SK-N-SH (cell line): ENCODE measurements at regions not wholly inside any gene's neighbourhood (a gene's known extent, or its start where the extent isn't known, plus 50 kb on each side); places are given as distances from the start of the nearest gene placed in this dataset.

Source experiments
- CHD2 ChIP-seq: fragments of 150-350 bp; IDR thresholded peaks from 2 replicates; pipeline ENCODE4 v1.6.1; 2018; ENCODE audit warnings: low read length; ENCODE audit not compliant: partially characterized antibody
- GABPA ChIP-seq: IDR thresholded peaks from 2 replicates; pipeline ENCODE4 v1.4.0; 2012; ENCODE audit warnings: low read depth, mild to moderate bottlenecking
- GATA2 ChIP-seq: sonication (generic); formaldehyde crosslinking; IDR thresholded peaks from 2 replicates; pipeline ENCODE4 v1.5.0; 2020; ENCODE audit warnings: mild to moderate bottlenecking, missing genetic modification reagents
- JUND ChIP-seq: IDR thresholded peaks from 2 replicates; pipeline ENCODE4 v1.4.0; 2012
- NFIC ChIP-seq: IDR thresholded peaks from 2 replicates; pipeline ENCODE4 v1.4.0; 2012; ENCODE audit warnings: borderline replicate concordance
- POLR2AphosphoS5 ChIP-seq: IDR thresholded peaks from 2 replicates; pipeline ENCODE4 v1.6.1; 2012; ENCODE audit warnings: low read depth, low read length
- RAD21 ChIP-seq: IDR thresholded peaks from 2 replicates; pipeline ENCODE4 v1.6.1; 2012; ENCODE audit warnings: mild to moderate bottlenecking, low read length
- SIN3A ChIP-seq: IDR thresholded peaks from 2 replicates; pipeline ENCODE4 v1.6.1; 2012; ENCODE audit warnings: low read depth, mild to moderate bottlenecking, low read length, moderate library complexity, borderline replicate concordance
- TCF12 ChIP-seq: IDR thresholded peaks from 2 replicates; pipeline ENCODE4 v1.4.0; 2012
- TF ChIP-seq, protein P1 (sequence below): fragments of 200-600 bp; sonication (generic); IDR thresholded peaks from 2 replicates; pipeline ENCODE4 v1.6.1; 2017; ENCODE audit warnings: antibody characterized with exemption, mild to moderate bottlenecking, moderate library complexity
- TF ChIP-seq, protein P2 (sequence below): IDR thresholded peaks from 2 replicates; pipeline ENCODE4 v1.4.0; 2012; ENCODE audit warnings: low read depth, borderline replicate concordance
- TF ChIP-seq, protein P3 (sequence below): IDR thresholded peaks from 2 replicates; pipeline ENCODE4 v1.6.1; 2012; ENCODE audit warnings: mild to moderate bottlenecking, low read depth, low read length, moderate library complexity

DNA sequence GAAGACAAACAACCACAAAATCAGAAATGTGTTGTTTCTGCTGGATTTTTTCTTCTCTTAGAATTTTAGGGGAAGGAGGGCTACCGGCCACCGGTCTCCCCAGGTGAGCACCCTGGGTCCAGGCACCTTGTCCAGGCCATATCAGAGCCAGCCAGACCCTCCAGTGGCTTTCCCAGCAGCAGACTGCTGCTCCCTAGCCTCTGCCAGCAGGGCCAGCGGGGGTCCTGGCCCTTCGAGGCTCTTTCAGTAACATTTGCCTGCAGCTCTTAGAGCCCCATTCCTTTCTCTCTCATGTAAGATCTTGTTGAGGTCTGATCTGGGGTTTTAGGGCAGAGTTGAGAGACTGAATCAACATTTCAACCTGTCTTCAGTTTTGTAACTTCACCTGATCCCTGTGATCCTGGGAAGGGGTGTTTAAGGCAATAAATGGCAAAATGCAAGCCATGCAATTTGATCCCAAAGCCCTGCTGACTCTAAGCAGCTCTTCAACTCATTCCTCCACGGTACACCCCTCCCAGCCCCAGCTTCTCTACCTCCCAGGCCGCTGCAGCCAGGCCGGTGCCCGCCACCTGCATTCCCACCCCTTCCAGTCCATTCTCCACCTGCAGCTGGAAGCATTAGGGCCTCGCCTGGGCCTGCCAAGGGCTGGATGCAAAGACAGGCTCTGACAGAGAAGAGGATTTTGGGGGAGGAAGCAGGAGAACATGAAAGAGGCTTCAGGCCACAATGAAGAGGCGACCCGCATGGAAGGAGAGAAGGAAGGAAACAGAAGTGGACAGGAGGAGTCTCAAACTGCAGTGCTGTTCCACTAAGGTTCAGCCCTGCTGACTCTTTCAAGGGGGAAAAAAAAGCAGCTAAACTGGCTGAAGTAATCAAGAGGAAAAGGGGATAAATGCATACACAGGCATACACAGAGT lies 113.0 kb upstream of the FGF3 start:
- TF ChIP-seq, protein P1, sequence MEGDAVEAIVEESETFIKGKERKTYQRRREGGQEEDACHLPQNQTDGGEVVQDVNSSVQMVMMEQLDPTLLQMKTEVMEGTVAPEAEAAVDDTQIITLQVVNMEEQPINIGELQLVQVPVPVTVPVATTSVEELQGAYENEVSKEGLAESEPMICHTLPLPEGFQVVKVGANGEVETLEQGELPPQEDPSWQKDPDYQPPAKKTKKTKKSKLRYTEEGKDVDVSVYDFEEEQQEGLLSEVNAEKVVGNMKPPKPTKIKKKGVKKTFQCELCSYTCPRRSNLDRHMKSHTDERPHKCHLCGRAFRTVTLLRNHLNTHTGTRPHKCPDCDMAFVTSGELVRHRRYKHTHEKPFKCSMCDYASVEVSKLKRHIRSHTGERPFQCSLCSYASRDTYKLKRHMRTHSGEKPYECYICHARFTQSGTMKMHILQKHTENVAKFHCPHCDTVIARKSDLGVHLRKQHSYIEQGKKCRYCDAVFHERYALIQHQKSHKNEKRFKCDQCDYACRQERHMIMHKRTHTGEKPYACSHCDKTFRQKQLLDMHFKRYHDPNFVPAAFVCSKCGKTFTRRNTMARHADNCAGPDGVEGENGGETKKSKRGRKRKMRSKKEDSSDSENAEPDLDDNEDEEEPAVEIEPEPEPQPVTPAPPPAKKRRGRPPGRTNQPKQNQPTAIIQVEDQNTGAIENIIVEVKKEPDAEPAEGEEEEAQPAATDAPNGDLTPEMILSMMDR = no peak
- TF ChIP-seq GABPA = no peak
- TF ChIP-seq, protein P2, sequence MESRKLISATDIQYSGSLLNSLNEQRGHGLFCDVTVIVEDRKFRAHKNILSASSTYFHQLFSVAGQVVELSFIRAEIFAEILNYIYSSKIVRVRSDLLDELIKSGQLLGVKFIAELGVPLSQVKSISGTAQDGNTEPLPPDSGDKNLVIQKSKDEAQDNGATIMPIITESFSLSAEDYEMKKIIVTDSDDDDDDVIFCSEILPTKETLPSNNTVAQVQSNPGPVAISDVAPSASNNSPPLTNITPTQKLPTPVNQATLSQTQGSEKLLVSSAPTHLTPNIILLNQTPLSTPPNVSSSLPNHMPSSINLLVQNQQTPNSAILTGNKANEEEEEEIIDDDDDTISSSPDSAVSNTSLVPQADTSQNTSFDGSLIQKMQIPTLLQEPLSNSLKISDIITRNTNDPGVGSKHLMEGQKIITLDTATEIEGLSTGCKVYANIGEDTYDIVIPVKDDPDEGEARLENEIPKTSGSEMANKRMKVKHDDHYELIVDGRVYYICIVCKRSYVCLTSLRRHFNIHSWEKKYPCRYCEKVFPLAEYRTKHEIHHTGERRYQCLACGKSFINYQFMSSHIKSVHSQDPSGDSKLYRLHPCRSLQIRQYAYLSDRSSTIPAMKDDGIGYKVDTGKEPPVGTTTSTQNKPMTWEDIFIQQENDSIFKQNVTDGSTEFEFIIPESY = no peak
- TF ChIP-seq CHD2 = no peak
- TF ChIP-seq, protein P3, sequence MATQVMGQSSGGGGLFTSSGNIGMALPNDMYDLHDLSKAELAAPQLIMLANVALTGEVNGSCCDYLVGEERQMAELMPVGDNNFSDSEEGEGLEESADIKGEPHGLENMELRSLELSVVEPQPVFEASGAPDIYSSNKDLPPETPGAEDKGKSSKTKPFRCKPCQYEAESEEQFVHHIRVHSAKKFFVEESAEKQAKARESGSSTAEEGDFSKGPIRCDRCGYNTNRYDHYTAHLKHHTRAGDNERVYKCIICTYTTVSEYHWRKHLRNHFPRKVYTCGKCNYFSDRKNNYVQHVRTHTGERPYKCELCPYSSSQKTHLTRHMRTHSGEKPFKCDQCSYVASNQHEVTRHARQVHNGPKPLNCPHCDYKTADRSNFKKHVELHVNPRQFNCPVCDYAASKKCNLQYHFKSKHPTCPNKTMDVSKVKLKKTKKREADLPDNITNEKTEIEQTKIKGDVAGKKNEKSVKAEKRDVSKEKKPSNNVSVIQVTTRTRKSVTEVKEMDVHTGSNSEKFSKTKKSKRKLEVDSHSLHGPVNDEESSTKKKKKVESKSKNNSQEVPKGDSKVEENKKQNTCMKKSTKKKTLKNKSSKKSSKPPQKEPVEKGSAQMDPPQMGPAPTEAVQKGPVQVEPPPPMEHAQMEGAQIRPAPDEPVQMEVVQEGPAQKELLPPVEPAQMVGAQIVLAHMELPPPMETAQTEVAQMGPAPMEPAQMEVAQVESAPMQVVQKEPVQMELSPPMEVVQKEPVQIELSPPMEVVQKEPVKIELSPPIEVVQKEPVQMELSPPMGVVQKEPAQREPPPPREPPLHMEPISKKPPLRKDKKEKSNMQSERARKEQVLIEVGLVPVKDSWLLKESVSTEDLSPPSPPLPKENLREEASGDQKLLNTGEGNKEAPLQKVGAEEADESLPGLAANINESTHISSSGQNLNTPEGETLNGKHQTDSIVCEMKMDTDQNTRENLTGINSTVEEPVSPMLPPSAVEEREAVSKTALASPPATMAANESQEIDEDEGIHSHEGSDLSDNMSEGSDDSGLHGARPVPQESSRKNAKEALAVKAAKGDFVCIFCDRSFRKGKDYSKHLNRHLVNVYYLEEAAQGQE = no peak
- TF ChIP-seq NFIC = no peak
- no peak for TF ChIP-seq GATA2 (CRISPR knock-in tag)
- TF ChIP-seq RAD21 = no peak
- TF ChIP-seq SIN3A = no peak
- TF ChIP-seq TCF12 = no peak
- TF ChIP-seq POLR2AphosphoS5 = no peak
- TF ChIP-seq JUND = no peak
